Stimulated activated naive B cell treated with anti-CD40 and anti-IgM and Interleukin-4, amounts not matched to agents 10 μg/mL and 1 μg/mL and 100 μg/mL, for 72 hours (primary cell): ENCODE measurements at regions not wholly inside any gene's neighbourhood (a gene's known extent, or its start where the extent isn't known, plus 50 kb on each side); places are given as distances from the start of the nearest gene placed in this dataset.

Source experiments
- ATAC-seq, 2 donors: fragments of 150-1000 bp; cut with Tn5 transposase; replicated peaks; 2 replicates each; pipeline ENCODE4 v1.10.0; 2021; ENCODE audit warnings: moderate library complexity in 1 of 2
- DNase-seq: peaks from one replicate; pipeline ENCODE4 v3.0.0; 2021
- H3K27ac Mint-ChIP-seq: one replicate; pipeline ENCODE4 v1.8.0; 2022; ENCODE audit warnings: mild to moderate bottlenecking, mixed read lengths
- H3K27me3 Mint-ChIP-seq, 2 donors: one replicate each; pipeline ENCODE4 v1.8.0; 2022; ENCODE audit warnings: mixed read lengths in 2 of 2
- H3K36me3 Mint-ChIP-seq, 2 donors: one replicate each; pipeline ENCODE4 v1.8.0; 2022; ENCODE audit warnings: mixed read lengths in 2 of 2, mild to moderate bottlenecking in 1 of 2
- H3K4me1 Mint-ChIP-seq, 2 donors: one replicate each; pipeline ENCODE4 v1.8.0; 2022; ENCODE audit warnings: mixed read lengths in 2 of 2, mild to moderate bottlenecking in 1 of 2
- H3K4me3 Mint-ChIP-seq, 2 donors: one replicate each; pipeline ENCODE4 v1.8.0; 2022; ENCODE audit warnings: mild to moderate bottlenecking in 2 of 2, mixed read lengths in 2 of 2, moderate library complexity in 1 of 2
- H3K9me3 Mint-ChIP-seq, 2 donors: one replicate each; pipeline ENCODE4 v1.8.0; 2022; ENCODE audit warnings: mixed read lengths in 2 of 2, mild to moderate bottlenecking in 1 of 2

GRCh38 chr5:125142458-125142857, 396.0 kb upstream of the ZNF608 start:
- no peak overlapping the region for H3K27ac Mint-ChIP-seq
- peaks cover 12 to 14% of the 10 kb centered on the region in 2 donors for H3K4me1 Mint-ChIP-seq
- peaks cover 4 to 6% of the 10 kb centered on the region in 2 donors for H3K9me3 Mint-ChIP-seq
- no peak for DNase-seq
- ATAC-seq = no peak
- no peaks in the 10 kb centered on the region for H3K27me3 Mint-ChIP-seq
- H3K4me3 Mint-ChIP-seq = no peak overlapping the region
- no peaks in the 10 kb centered on the region for H3K36me3 Mint-ChIP-seq

DNA sequence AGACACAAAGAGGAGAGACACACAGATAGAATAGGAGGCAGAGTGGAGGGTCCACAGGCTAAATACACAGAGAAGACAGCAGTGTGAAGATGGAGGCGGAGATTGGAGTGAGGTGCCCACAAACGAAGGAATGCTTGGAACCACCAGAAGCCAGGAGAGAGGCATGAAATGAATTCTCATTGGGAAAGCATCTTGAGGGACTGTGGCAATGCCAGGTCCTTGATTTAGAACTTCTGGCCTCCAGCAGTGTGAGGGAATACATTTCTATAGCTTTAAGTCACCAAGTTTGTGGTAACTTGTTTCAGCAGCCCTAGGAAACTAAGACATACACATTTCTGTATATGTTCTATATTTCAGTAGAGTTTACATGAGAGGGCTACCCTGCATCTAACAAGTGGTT, 396.6 kb upstream of the ZNF608 start:
- peaks cover 12 to 14% of the 10 kb centered on the region in 2 donors for H3K4me1 Mint-ChIP-seq
- H3K27me3 Mint-ChIP-seq = no peaks in the 10 kb centered on the region
- no peak overlapping the region for H3K4me3 Mint-ChIP-seq
- no peaks in the 10 kb centered on the region for H3K36me3 Mint-ChIP-seq
- DNase-seq (no peak), ATAC-seq (no peak)
- peaks cover 4 to 6% of the 10 kb centered on the region in 2 donors for H3K9me3 Mint-ChIP-seq
- no peak overlapping the region for H3K27ac Mint-ChIP-seq

GRCh38 chr5:125148076-125148475, 401.6 kb upstream of the ZNF608 start:
- Mint-ChIP-seq H3K27me3 (peaks cover 0 to 4% of the 10 kb centered on the region in 2 donors), H3K4me1 (peaks cover 7 to 24% of the 10 kb centered on the region in 2 donors), H3K36me3 (no peaks in the 10 kb centered on the region), H3K27ac (no peak overlapping the region), H3K9me3 (no peaks in the 10 kb centered on the region), H3K4me3 (no peak overlapping the region)
- ATAC-seq (no peak), DNase-seq (no peak)

- no peak overlapping the region for H3K4me3 Mint-ChIP-seq
- ATAC-seq (no peak), DNase-seq (no peak)
- H3K36me3 Mint-ChIP-seq = no peaks in the 10 kb centered on the region
- H3K4me1 Mint-ChIP-seq = peaks cover 11 to 29% of the 10 kb centered on the region in 2 donors
- no peak overlapping the region for H3K27ac Mint-ChIP-seq
- no peaks in the 10 kb centered on the region for H3K9me3 Mint-ChIP-seq
- peaks cover 0 to 4% of the 10 kb centered on the region in 2 donors for H3K27me3 Mint-ChIP-seq
Measured at GRCh38 chr5:125148706-125149105, 402.3 kb upstream of the ZNF608 start.

GRCh38 chr5:125149110-125149509, 402.7 kb upstream of the ZNF608 start:
- Mint-ChIP-seq H3K36me3 (no peaks in the 10 kb centered on the region), H3K27me3 (peaks cover 0 to 4% of the 10 kb centered on the region in 2 donors), H3K9me3 (no peaks in the 10 kb centered on the region), H3K4me3 (no peak overlapping the region), H3K27ac (no peak overlapping the region), H3K4me1 (peaks cover 9 to 26% of the 10 kb centered on the region in 2 donors)
- no peak for ATAC-seq
- DNase-seq = no peak

GRCh38 chr5:125149527-125149926, 403.1 kb upstream of the ZNF608 start:
- no peak overlapping the region for H3K27ac Mint-ChIP-seq
- DNase-seq = no peak

GRCh38 chr5:125150041-125150669, 403.7 kb upstream of the ZNF608 start:
- no peak overlapping the region for H3K4me3 Mint-ChIP-seq
- H3K36me3 Mint-ChIP-seq = no peaks in the 10 kb centered on the region
- peaks cover 0 to 4% of the 10 kb centered on the region in 2 donors for H3K27me3 Mint-ChIP-seq
- no peaks in the 10 kb centered on the region for H3K9me3 Mint-ChIP-seq
- DNase-seq (no peak), ATAC-seq (no peak)
- peaks cover 9 to 26% of the 10 kb centered on the region in 2 donors for H3K4me1 Mint-ChIP-seq
- H3K27ac Mint-ChIP-seq = no peak overlapping the region

More at GRCh38 chr5:125149527-125149926, 403.1 kb upstream of the ZNF608 start:
- no peaks in the 10 kb centered on the region for H3K9me3 Mint-ChIP-seq
- H3K4me1 Mint-ChIP-seq = peaks cover 9 to 26% of the 10 kb centered on the region in 2 donors
- H3K36me3 Mint-ChIP-seq = no peaks in the 10 kb centered on the region
- ATAC-seq = no peak
- peaks cover 0 to 4% of the 10 kb centered on the region in 2 donors for H3K27me3 Mint-ChIP-seq
- no peak overlapping the region for H3K4me3 Mint-ChIP-seq

- DNase-seq = no peak
- H3K9me3 Mint-ChIP-seq = no peaks in the 10 kb centered on the region
- H3K36me3 Mint-ChIP-seq = no peaks in the 10 kb centered on the region
Measured at GRCh38 chr5:125151150-125151900, 404.9 kb upstream of the ZNF608 start.

DNA sequence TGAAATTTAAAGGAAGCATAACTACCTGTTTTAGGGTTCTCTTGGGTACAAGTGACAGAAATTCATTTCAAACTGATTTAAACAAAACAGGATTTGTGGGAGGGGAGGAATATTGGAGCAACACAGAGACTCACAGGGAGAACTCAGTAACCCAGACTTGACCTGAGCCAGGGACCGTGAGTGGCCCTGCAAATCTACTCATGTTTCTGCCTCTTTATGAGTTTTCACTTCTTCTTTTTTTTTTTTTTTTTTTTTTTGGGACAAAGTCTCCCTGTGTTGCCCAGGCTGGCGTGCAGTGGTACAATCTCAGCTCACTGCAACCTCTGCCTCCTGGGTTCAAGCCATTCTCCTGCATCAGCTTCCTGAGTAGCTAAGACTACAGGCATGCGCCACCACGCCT, 405.6 kb upstream of the ZNF608 start:
- Mint-ChIP-seq H3K27me3 (peaks cover 0 to 4% of the 10 kb centered on the region in 2 donors), H3K4me3 (no peak overlapping the region), H3K9me3 (no peaks in the 10 kb centered on the region)

More at GRCh38 chr5:125151150-125151900, 404.9 kb upstream of the ZNF608 start:
- H3K27me3 Mint-ChIP-seq = peaks cover 0 to 4% of the 10 kb centered on the region in 2 donors
- no peak for ATAC-seq
- H3K4me1 Mint-ChIP-seq = peaks cover 9 to 26% of the 10 kb centered on the region in 2 donors
- H3K27ac Mint-ChIP-seq = no peak overlapping the region
- H3K4me3 Mint-ChIP-seq = no peak overlapping the region

GRCh38 chr5:125152461-125153189, 406.2 kb upstream of the ZNF608 start:
- H3K4me1 Mint-ChIP-seq = peaks cover 5 to 26% of the 10 kb centered on the region in 2 donors
- H3K27me3 Mint-ChIP-seq = peaks cover 0 to 4% of the 10 kb centered on the region in 2 donors
- no peaks in the 10 kb centered on the region for H3K36me3 Mint-ChIP-seq
- DNase-seq = no peak
- no peak overlapping the region for H3K27ac Mint-ChIP-seq
- no peak overlapping the region for H3K4me3 Mint-ChIP-seq
- H3K9me3 Mint-ChIP-seq = no peaks in the 10 kb centered on the region
- ATAC-seq = no peak

More for the DNA sequence above, 405.6 kb upstream of the ZNF608 start:
- ATAC-seq = peak; percentile 23 to 33
- no peak for DNase-seq
- H3K4me1 Mint-ChIP-seq = peaks cover 5 to 26% of the 10 kb centered on the region in 2 donors
- no peaks in the 10 kb centered on the region for H3K36me3 Mint-ChIP-seq
- no peak overlapping the region for H3K27ac Mint-ChIP-seq

DNA sequence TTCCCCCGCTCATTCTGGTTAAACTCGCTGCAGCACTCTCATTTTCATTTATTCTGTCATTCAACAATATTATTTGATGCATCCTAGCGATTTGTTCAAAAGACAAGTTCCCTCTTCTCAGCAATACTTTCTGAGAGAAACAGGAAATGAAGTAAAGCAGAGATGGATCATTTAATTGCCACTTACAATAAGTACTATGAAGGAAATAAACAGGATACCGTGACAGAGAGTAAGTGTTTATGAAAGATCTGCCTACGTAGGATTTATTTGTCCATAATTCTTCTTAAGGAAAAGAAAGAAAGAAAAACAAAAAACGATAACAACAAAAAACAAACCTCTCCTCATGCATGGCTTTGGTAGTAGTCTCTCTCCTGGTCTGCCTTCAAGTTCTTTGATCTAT, 406.8 kb upstream of the ZNF608 start:
- ATAC-seq = no peak
- H3K4me3 Mint-ChIP-seq = no peak overlapping the region
- no peak overlapping the region for H3K27ac Mint-ChIP-seq
- H3K27me3 Mint-ChIP-seq = peaks cover 0 to 4% of the 10 kb centered on the region in 2 donors
- no peaks in the 10 kb centered on the region for H3K36me3 Mint-ChIP-seq
- DNase-seq = no peak
- peaks cover 5 to 26% of the 10 kb centered on the region in 2 donors for H3K4me1 Mint-ChIP-seq
- H3K9me3 Mint-ChIP-seq = no peaks in the 10 kb centered on the region

- Mint-ChIP-seq H3K4me1 (peaks cover 5 to 26% of the 10 kb centered on the region in 2 donors), H3K9me3 (no peaks in the 10 kb centered on the region), H3K27me3 (no peaks in the 10 kb centered on the region), H3K4me3 (no peak overlapping the region), H3K36me3 (no peaks in the 10 kb centered on the region), H3K27ac (no peak overlapping the region)
- DNase-seq = no peak
- ATAC-seq = no peak
Measured at GRCh38 chr5:125154301-125155110, 408.1 kb upstream of the ZNF608 start.

DNA sequence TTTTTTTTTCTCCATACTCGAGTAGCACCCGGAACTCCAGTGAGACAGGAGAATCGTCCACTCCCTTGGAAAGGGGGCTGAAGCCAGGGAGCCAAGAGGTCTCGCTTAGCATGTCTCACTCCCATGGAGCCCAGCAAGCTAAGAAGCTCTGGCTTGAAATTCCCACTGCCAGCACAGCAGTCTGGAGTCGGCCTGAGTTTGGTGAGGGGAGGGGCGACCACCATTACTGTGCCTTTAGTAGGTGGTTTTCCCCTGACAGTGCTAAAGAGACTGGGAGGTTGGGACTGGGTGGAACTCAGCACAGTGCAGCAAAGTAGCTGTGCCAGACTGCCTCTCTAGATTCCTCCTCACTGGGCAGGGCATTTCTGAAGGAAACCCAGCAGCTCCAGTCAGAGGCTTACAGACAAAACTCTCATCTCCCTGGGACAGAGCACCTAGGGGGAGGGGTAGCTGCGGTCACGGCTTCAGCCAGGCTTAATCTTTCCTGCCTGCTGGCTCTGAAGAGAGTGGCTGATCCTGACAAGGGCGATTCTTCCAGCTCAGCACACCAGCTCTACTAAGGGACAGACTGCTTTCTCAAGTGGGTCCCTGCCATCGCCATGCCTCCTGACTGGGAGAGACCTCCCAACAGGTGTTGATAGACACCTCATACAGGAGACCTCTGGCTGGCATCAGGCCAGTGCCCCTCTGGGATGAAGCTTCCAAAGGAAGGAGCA, 414.5 kb upstream of the ZNF608 start:
- H3K9me3 Mint-ChIP-seq = peaks cover 15% of the 10 kb centered on the region in 2 donors
- H3K36me3 Mint-ChIP-seq = peaks cover 0 to 6% of the 10 kb centered on the region in 2 donors
- DNase-seq = no peak
- no peaks in the 10 kb centered on the region for H3K4me1 Mint-ChIP-seq
- ATAC-seq = no peak
- no peak overlapping the region for H3K4me3 Mint-ChIP-seq
- peaks cover 0 to 3% of the 10 kb centered on the region in 2 donors for H3K27me3 Mint-ChIP-seq
- H3K27ac Mint-ChIP-seq = no peak overlapping the region
